ENCODE measurements at regions not wholly inside any gene's neighbourhood (a gene's known extent, or its start where the extent isn't known, plus 50 kb on each side); places are given as distances from the start of the nearest gene placed in this dataset.
"Not testable (repeated sequence)": the region's sequence is repeated elsewhere in the genome, so short reads cannot be mapped to it uniquely, and the experiment has no call there.

GRCh38 chr4:179678093-179678814 lies 2236.0 kb upstream of the AGA start:
- no peak for DNase-seq (ENCODE audit: low read depth)
- H3K4me3 ChIP-seq (ENCODE audit: control insufficient read depth, low read depth, low read length): no peak overlapping the region
- TF ChIP-seq, protein P1, sequence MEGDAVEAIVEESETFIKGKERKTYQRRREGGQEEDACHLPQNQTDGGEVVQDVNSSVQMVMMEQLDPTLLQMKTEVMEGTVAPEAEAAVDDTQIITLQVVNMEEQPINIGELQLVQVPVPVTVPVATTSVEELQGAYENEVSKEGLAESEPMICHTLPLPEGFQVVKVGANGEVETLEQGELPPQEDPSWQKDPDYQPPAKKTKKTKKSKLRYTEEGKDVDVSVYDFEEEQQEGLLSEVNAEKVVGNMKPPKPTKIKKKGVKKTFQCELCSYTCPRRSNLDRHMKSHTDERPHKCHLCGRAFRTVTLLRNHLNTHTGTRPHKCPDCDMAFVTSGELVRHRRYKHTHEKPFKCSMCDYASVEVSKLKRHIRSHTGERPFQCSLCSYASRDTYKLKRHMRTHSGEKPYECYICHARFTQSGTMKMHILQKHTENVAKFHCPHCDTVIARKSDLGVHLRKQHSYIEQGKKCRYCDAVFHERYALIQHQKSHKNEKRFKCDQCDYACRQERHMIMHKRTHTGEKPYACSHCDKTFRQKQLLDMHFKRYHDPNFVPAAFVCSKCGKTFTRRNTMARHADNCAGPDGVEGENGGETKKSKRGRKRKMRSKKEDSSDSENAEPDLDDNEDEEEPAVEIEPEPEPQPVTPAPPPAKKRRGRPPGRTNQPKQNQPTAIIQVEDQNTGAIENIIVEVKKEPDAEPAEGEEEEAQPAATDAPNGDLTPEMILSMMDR (IDR thresholded peaks at IDR 0.05; ENCODE audit: control insufficient read depth, insufficient read depth, low read depth, low read length, missing control alignments): no peak

DNA sequence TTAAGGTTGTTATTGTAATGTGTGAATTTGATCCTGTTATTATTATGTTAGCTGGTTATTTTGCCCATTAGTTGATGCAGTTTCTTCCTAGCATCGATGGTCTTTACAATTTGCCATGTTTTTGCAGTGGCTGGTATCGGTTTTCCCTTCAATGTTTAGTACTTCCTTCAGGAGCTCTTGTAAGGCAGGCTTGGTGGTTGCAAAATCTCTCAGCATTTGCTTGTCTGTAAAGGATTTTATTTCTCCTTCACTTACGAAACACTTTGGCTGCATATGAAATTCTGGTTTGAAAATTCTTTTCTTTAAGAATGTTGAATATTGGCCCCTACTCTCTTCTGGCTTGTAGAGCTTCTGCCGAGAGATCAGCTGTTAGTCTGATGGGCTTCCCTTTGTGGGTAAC lies 2241.4 kb upstream of the AGA start:
- H3K4me3 ChIP-seq (ENCODE audit: control insufficient read depth, low read depth, low read length); DNase-seq (ENCODE audit: low read depth): not testable (repeated sequence)

- TF ChIP-seq, protein P1 (IDR thresholded peaks at IDR 0.05; ENCODE audit: control insufficient read depth, insufficient read depth, low read depth, low read length, missing control alignments): no peak
- no peak for DNase-seq (ENCODE audit: low read depth)
- H3K4me3 ChIP-seq (ENCODE audit: control insufficient read depth, low read depth, low read length): no peak overlapping the region
These were observed 2250.0 kb upstream of the AGA start for GRCh38 chr4:179692222-179692621.

GRCh38 chr4:179695175-179695574 lies 2252.9 kb upstream of the AGA start:
- no peak overlapping the region for H3K4me3 ChIP-seq (ENCODE audit: control insufficient read depth, low read depth, low read length)
- TF ChIP-seq, protein P1 (IDR thresholded peaks at IDR 0.05; ENCODE audit: control insufficient read depth, insufficient read depth, low read depth, low read length, missing control alignments): no peak
- no peak for DNase-seq (ENCODE audit: low read depth)

- TF ChIP-seq, protein P1 (IDR thresholded peaks at IDR 0.05; ENCODE audit: control insufficient read depth, insufficient read depth, low read depth, low read length, missing control alignments): no peak
- H3K4me3 ChIP-seq (ENCODE audit: control insufficient read depth, low read depth, low read length): no peak overlapping the region
- DNase-seq (ENCODE audit: low read depth): no peak
These were observed 2256.1 kb upstream of the AGA start for GRCh38 chr4:179698321-179698720.

DNA sequence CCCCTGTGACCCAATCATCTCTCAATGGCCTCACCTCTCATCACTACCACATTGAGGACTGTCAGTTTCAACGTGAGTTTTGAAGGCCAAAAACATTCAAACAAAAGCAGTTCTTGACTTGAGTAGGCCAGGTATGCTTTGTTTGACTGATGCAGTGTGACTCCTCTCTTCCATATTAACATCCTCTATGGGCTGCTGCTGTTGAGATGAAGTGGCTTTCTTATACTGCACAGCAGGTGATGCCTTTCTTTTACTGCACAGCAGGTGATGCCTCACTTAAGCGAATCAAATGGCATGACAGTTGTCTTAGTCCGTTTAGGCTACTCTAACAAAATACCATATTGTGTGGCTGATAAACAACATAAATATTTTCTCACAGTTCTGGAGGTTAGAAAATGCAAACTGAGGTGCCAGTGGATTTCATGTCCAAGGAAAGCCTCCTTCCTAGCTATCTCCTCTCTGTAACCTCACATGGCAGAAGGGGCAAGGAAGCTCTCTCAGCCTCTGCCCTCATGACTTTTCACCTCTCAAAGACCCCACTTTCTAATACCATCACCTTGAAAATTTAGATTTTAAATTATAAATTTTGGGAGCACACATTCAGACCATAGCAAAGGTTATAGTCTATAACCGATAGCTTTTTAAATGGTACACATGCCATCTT lies 2267.9 kb upstream of the AGA start:
- DNase-seq (ENCODE audit: low read depth): no peak
- H3K4me3 ChIP-seq (ENCODE audit: control insufficient read depth, low read depth, low read length): no peak overlapping the region
- TF ChIP-seq, protein P1 (IDR thresholded peaks at IDR 0.05; ENCODE audit: control insufficient read depth, insufficient read depth, low read depth, low read length, missing control alignments): no peak

DNA sequence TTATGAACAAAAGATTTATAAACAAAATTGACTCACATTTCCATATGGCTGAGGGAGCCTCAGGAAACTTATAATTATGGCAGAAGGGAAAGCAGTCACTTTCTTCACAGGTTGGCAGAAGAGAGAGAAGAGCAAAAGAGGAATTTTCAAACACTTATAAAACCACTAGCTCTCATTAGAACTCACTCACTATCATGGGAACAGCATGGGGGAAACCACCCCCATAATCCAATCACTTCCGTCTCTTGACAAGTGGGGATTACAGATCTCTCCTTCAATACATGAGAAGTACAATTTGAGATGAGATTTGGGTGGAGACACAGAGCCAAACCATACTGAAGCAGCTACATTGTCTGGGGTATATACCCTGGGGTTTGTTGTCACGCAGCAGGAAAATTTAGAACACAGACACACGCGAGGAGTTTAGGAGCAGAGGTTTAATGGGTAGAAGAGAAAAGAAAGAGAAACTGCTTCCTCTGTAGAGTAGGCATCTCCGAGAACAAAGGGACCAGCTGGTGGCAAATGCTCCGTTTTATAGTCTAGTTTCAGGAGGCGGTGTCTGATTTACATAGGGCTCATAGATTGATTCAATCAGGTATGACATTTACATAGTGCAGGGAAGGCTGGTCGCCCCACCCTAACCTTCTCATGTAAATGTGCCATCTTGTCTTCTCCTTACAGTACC lies 2277.7 kb upstream of the AGA start:
- H3K4me3 ChIP-seq (ENCODE audit: control insufficient read depth, low read depth, low read length): no peak overlapping the region
- DNase-seq (ENCODE audit: low read depth): no peak
- TF ChIP-seq, protein P1 (IDR thresholded peaks at IDR 0.05; ENCODE audit: control insufficient read depth, insufficient read depth, low read depth, low read length, missing control alignments): no peak

DNA sequence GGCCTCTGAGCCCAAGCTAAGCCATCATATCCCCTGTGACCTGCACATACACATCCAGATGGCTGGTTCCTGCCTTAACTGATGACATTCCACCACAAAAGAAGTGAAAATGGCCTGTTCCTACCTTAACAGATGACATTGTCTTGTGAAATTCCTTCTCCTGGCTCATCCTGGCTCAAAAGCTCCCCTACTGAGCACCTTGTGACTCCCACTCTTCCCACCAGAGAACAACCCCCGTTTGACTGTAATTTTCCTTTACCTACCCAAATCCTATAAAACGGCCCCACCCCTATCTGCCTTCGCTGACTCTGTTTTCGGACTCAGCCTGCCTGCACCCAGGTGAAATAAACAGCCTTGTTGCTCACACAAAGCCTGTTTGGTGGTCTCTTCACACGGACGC lies 2284.3 kb upstream of the AGA start:
- not testable (repeated sequence) for H3K4me3 ChIP-seq (ENCODE audit: control insufficient read depth, low read depth, low read length); DNase-seq (ENCODE audit: low read depth)

All from AG09309 (cell line).